ENCODE measurements at regions not wholly inside any gene's neighbourhood (a gene's known extent, or its start where the extent isn't known, plus 50 kb on each side); places are given as distances from the start of the nearest gene placed in this dataset.

- no peak for FAIRE-seq
Observed at GRCh38 chr6:138550346-138550767, 51.1 kb upstream of the NHSL1 start.

GRCh38 chr6:138554146-138554545 lies 54.9 kb upstream of the NHSL1 start:
- no peak for FAIRE-seq

GRCh38 chr6:138555421-138555988 lies 56.2 kb upstream of the NHSL1 start:
- no peak for FAIRE-seq

GRCh38 chr6:138557147-138557546 lies 57.9 kb upstream of the NHSL1 start:
- FAIRE-seq: no peak

DNA sequence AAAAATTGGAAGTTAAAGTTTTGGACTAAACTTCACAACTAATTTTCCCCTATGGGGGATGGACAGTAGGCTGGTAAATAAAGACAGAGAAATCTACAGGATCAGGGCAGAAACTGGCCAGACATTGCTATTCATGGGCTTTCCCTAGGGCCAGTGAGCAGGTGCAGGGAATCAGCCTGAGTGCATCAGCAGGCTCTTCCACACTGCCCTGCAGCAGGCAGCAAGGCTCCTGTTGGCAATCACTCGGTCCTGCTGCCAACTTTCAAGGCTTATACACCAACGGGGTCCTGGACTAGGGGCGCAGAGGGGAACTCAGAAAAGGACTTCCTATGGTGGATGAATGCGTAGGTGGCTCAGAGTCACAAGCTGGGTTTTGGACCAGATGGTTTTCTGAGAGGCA lies 59.8 kb upstream of the NHSL1 start:
- no peak for FAIRE-seq

GRCh38 chr6:138560130-138560860 lies 61.0 kb upstream of the NHSL1 start:
- FAIRE-seq: no peak

- no peak for FAIRE-seq
Observed at GRCh38 chr6:138562691-138563090, 63.4 kb upstream of the NHSL1 start.

GRCh38 chr6:138563231-138563630 lies 63.9 kb upstream of the NHSL1 start:
- no peak for FAIRE-seq

DNA sequence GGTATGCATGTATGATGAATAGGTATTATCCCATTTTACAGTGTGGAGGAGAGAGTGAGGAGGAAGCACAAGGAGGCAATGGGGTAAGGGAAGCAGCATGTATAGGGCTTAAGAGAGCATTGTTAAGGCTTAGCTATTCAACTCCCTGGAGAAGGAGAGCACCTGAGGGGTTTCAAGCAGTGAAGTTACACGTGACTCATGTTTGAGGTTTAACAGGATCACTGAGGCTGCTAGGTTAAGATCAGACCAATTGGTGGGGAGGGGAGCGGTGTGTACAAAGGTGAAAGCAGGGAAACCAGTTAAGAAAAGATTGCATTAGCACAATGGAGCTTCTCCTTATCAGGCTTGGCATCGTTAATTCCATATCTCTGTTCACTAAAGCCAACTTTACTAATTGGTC lies 64.4 kb upstream of the NHSL1 start:
- no peak for FAIRE-seq

DNA sequence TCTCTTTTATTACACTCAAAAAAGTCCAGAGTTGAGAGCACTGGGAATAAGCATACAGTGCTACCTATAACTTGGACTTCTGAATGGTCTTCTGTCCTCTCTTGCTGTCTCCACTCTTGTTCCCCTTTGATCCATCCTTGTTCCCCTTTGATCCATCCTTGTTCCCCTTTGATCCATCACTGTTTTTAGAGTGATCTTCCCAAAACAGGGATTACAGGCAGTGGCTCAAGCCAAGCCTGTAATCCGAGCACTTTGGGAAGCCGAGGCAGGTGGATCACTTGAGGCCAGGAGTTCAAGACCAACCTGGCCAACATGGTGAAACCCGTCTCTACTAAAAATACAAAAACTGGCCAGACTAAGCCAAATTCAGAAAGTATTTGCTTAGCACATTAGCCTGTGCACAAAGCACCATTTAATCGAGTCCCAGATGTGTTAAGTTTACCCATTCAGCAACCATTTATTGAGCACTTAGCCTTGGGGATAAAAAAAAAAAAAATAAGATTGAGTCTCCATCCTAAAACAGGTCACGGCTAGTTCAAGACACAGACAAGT lies 65.0 kb upstream of the NHSL1 start:
- no peak for FAIRE-seq

- FAIRE-seq: no peak
Observed at GRCh38 chr6:138567052-138567451, 67.8 kb upstream of the NHSL1 start.

- FAIRE-seq: no peak
Observed at GRCh38 chr6:138568997-138569396, 69.7 kb upstream of the NHSL1 start.

GRCh38 chr6:138569554-138569953 lies 70.3 kb upstream of the NHSL1 start:
- FAIRE-seq: no peak

GRCh38 chr6:138569970-138570724 lies 70.9 kb upstream of the NHSL1 start:
- FAIRE-seq: no peak

DNA sequence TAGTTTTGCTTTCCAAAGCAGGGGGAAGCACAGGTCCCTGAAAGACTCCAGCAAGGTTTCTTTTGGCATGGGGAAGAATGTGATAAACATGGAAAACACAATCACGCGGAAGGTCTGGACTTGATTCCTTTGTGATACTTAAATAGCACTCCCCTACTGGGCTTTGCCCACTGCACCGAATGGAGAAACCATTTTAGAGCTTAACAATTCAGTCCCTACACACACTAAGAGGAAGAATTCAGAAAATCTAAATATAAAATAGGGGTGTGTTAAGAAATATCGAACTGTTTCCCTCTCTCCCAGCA lies 71.4 kb upstream of the NHSL1 start:
- no peak for FAIRE-seq

- no peak for FAIRE-seq
Observed at GRCh38 chr6:138571181-138571580, 71.9 kb upstream of the NHSL1 start.

- FAIRE-seq: no peak
Observed at GRCh38 chr6:138571585-138572166, 72.4 kb upstream of the NHSL1 start.

GRCh38 chr6:138572167-138572875 lies 73.0 kb upstream of the NHSL1 start:
- no peak for FAIRE-seq

- no peak for FAIRE-seq
Observed at GRCh38 chr6:138572885-138573284, 73.6 kb upstream of the NHSL1 start.

DNA sequence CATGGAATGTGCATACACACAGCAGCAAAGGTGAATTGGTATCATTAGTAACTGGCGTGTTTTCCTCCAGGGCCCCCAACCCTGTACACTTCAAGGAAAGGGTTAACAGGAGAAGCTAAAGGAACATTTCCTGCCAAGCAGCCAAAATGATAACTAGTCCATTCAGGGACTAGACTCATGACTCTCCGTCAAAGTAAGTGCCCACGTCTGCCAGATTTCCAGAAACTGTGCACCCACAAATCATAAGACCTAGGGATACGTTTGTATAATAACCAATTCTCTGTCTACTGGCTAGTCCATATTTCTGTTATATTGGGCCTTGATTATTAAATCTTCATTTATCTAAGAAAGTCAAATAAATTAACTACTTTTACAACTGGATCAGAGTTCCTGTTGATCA lies 76.0 kb upstream of the NHSL1 start:
- FAIRE-seq: no peak

DNA sequence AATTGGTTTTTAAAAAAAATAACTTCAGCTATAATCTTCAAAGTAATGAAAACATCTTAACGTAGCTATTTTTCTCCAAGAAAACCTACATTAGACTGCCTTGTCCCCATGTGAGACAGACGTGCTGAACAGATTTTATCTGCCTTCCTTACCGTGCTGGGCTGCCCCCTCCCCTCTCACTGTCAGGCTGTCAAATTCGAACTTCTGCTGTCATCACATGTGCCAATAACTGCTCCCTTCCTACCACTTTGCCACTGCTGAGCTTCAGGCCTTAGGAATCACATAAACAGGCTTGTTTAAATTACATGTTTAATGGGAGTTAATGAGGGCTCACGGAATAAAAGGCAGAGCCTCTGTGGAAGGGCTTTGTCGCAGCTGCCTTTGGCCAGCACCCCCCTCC lies 77.0 kb upstream of the NHSL1 start:
- FAIRE-seq: no peak

- peak; percentile 83 for FAIRE-seq
Observed at GRCh38 chr6:138577151-138577915, 78.0 kb upstream of the NHSL1 start.

Measured in islet of Langerhans (tissue), 1 donor.